ENCODE measurements at regions not wholly inside any gene's neighbourhood (a gene's known extent, or its start where the extent isn't known, plus 50 kb on each side); places are given as distances from the start of the nearest gene placed in this dataset.

- TF ChIP-seq BRCA1 (IDR thresholded peaks at IDR 0.05; ENCODE audit: low read depth, low read length) (no peak), EZH2 (IDR thresholded peaks at IDR 0.05; ENCODE audit: low read depth, low read length, severe bottlenecking) (no peak)
These were observed 81.7 kb upstream of the C3orf80 start for GRCh38 chr3:160143482-160143881.

Measured in H1 (cell line).